GM18858 (cell line): ENCODE measurements at regions not wholly inside any gene's neighbourhood (a gene's known extent, or its start where the extent isn't known, plus 50 kb on each side); places are given as distances from the start of the nearest gene placed in this dataset.
"Not testable (repeated sequence)": the region's sequence is repeated elsewhere in the genome, so short reads cannot be mapped to it uniquely, and the experiment has no call there.

ENCODE experiments used
- ATAC-seq: cut with Tn5 transposase; IDR thresholded peaks from one replicate; pipeline ENCODE4 v1.9.1; 2021; ENCODE audit not compliant: unreplicated experiment

DNA sequence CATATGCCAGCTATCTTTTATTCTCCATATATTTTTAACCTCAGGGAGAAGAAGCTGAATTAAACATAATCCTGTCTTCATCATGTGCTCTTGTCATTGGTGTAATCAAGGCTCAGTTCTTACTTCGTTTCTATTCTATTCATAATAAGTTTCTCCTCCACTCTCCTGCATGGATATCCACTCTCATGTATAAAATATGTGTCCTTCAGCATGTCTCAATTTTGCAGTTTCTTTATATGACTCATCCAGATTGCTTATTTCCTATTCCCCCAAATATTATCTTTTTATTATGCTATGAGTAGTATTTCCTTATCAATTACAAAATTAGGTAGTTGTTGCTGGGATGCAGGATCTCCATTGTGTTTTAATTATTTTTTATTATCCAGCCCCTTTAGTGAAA lies 643.7 kb upstream of the ACO1 start:
- no peak for ATAC-seq

DNA sequence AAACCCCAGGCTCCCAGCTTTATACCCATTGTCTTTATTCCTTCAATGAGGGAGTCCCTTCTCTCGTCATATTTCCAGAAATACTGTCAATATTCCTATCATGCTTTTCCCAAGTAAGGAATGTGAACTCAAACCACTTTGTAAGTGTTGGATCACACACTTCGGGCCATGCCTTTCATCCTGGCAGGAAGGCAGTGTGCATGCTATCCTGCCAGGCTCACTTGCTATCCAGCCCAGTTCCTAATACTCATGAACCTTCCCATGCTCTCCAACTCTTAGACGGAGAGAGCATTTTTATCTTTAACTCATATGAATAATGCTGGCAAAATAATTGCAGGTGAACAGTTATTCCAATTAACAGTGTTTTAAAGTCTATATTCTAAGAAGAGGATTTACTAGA lies 639.9 kb upstream of the ACO1 start:
- ATAC-seq = no peak

DNA sequence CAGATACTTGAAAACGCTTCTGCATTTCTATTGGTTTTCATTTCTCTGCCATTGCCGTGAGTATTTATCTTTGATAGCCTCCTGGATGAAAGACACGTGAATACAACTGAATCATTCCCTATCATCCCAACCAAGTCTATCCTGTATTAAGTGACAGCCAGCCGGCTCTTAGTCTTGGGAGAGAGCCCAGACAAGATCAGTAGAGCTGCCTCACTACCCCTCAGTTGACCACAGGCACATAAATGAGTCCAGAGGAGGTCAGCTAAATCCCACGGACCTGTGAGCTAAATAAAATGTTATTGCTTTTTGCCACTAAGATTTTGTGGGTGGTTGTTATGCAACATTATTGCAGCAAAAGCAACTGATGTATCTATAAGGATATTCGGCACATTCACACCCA lies 639.0 kb upstream of the ACO1 start:
- no peak for ATAC-seq

DNA sequence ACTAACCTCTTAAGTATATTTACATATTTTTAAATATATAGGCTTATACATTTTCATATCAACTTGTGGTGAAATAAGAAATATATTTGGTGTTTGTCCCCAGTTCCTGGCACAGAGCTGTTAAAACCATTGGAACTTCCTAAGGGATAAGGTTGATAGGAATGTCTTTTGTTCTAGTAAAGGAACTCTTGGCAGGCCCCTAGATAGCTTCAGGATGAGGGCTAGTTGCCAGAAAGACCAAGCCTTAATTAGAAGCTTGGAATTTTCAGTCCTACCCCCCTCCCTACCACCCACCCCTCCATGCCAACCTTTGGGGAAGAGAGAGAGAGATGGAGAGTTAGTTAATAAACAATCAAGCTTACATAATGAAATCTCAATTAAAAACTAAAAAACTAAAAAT lies 638.6 kb upstream of the ACO1 start:
- ATAC-seq = no peak

DNA sequence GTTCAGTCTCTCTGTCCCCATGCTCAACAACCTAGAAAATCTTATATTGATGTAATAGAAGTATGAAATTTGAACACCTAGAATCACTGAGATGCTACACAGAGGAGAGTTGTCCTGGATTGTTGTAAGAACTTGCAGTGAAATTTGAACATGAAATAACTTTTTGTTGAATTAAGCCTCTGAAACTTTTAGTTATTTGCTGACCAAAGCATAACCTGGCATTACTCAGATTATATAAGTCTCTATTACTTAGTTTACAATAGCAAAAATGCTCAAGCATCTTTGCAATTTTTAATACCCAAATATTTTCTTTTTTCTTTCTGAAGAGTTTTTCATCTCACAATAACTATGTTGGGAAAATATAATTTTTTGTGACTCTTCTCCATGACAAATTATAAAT lies 630.7 kb upstream of the ACO1 start:
- ATAC-seq = no peak

DNA sequence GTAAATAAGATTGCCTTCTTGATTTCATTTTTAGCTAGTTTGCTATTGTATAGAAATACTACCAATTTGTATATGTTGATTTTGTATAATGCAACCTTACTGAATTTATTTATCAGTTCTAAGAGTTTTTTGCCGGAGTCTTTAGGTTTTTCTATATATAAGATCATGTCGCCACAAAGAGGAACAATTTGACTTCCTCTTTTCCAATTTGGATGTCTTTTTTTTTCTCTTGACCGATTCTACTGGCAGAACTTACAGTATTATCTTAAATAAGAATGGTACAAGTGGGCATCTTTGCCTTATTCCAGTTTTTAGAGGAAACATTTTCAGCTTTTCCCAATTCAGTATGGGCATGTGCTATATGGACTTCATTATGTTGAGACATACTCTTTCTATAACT lies 624.7 kb upstream of the ACO1 start:
- no peak for ATAC-seq

DNA sequence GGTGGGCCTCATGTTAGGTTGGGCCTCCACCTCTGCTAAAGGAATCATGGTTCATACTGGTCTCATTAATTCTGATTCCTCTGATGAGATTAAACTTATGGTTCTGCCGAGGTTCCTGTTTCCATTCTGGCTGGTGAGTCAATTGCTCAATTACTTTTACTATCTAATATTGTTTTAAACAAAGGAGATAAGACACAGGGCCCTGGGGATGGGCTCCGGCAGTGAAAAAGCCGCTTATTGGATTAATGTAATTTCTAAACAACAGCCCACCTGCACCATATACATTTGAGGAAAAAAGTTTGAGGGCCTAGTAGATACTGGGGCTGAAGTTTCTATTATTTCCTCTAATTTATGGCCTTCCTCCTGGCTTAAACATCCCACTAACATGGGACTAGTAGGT lies 610.4 kb upstream of the ACO1 start:
- ATAC-seq = not testable (repeated sequence)

DNA sequence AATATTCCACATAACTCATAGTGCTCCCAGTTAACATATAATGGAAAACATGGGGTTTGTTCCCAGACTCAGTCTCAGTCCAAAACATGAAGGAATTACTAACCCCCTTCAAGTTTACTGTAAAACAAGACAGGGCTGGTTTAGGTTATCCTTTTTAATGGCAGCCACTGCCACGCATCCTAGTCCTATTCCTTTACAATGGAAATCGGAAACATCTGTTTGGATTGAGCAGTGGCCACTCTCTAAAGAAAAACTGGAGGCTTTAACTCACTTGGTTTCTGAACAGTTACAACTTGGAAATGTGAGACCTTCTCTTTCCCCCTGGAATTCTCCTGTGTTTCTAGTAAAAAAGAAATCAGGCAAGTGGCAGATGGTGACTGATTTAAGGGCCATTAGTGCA lies 609.9 kb upstream of the ACO1 start:
- ATAC-seq = no peak

DNA sequence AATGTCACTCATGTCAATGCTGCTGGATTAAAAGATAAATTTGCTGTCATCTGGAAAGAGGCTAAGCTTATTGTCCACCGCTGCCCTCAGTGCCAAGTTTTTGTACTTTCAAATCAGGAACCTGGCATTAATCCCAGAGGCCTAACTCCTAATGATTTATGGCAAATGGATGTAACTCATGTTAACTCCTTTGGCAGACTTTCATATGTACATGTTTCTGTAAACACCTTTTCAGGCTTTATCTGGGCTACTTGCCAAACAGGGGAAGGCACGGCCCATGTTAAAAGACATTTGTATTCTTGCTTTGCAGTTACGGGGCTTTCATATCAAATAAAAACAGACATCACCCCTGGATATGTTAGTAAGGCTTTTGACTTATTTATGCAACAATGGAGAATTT lies 608.0 kb upstream of the ACO1 start:
- ATAC-seq = no peak

DNA sequence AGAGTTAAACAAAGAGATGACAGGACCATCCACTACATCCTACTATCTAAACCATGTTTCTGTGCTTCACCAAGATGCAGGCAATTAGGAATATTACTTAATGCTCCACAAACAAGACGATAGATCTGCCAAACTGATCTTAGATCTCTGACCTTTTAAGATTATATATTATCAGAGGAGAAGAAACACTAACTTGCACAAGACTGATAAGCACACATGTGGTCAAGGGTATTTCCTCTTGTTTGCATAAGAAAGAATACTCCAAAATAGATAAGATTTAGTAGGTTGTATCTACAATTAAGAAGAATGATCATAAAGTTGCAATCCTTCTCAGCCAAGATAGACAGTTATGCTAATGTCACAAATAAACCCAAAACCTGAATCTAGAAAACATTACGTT lies 601.0 kb upstream of the ACO1 start:
- ATAC-seq = no peak

DNA sequence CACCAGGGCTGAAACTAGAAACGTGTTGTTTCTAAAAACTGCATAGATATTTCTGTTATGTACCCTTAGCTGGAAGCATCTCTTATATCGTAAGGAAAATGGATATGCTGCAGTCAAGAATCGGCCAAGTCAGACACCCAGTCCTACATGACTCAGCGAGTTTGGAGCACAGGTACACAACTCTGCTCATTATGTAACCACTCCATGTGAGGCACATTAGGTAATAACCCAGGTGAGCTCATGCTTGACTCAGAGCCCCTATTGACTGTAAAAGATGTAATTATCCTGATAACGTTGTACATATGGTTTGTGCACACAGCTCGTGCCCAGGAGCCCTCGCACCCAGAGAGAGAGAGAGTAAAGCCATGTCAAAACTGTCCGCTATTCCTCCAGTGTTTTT lies 593.7 kb upstream of the ACO1 start:
- ATAC-seq = no peak

DNA sequence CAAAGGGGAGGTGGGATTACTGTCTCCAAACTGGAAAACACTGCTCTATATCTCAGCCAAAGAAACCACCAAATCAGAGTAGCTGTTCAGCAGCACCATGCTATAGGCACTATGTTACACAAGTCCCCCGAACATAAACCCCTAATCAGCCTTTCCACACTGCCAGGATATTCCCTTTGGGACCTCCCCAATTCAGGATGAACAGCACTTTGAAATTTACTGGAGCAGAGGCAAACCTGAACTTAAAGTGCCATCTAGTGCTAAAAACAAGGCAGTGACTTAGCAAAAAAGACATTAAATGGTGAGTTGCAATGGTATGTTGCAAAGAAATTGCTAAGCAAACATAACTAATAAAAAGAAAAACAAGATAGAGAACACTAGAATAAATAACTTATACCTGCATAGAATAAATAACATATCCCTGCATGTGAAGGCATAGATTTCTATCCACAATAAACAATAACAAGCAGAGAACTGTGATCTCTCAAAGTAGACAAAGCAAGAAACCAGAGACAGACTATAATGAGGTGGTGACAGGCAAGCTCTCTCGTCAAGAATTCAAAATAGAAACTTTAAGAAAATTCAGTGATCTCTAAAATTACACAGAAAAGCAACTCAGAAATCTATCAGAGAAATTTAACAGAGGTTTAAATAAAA lies 584.4 kb upstream of the ACO1 start:
- ATAC-seq = no peak

DNA sequence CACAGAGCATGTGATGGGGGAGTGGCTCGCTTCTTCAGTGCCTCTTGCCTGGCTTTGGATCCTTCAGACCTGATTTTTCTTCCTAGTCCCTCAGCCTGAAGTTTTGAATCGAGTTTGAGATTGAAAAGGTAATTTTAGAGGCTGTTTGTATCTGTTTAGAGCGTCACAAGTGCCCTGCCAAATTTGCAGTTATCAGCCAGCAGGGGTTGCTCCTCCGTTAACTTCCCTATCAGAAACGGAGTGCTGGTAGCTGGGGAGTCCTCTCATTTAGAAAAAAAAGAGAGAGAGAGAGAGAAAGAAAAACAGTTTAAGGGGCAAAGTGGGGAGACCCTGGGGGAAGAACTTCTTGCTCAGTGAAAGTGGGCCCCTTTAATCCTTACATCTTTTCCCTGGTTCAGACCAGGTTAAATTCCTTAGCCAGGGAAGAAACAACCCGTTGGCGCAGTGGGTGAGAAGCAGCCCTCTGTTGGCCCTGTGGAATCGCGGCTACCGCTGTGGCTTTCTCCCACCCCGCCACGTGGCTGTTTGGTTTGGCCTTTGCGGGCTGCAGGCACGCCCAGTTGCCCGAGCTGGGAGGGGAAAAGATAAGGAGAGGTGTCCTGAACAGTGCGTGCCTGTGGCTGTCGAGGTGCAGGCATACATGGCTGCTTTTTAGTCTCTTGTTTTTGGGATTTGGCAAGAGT lies 576.7 kb upstream of the ACO1 start:
- no peak for ATAC-seq

DNA sequence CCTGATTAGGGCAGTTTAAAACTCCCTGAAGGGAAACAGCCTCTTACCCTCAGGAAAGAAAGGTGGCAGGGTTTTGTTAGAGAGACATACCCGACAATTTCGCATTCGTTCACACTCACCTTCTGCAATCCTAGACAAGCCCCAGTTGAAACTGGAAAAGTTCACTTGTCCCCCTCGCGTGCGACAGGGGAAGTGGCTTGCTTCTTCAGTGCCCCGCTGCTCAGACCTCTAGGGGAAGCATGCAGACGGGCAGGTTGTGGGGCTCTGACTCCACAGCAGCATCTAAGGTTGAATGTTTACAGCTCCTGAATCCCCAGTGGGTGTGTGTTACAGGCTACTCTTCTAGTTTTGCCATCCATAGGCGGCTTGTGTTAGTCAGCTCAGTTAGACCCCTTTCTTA lies 575.7 kb upstream of the ACO1 start:
- no peak for ATAC-seq

DNA sequence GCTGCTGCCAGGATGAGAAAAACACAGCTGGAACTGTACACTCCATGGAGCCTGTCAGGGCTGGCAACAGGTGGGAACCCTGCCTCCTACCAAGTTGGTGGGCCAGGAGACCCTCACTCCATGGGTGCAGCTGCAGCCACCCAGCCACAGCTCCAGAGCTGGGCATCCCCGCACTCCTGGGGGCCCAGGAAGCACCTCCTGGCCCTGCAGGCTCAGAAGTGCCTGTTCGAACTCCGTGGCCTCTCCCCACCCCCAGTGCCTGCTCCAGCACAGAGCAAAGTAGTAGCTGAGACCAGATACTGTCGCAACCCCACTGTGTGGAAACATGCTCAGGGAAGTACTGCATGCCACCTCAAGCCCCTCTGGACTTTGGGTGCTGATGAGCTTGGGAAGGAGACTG lies 564.0 kb upstream of the ACO1 start:
- ATAC-seq = no peak

DNA sequence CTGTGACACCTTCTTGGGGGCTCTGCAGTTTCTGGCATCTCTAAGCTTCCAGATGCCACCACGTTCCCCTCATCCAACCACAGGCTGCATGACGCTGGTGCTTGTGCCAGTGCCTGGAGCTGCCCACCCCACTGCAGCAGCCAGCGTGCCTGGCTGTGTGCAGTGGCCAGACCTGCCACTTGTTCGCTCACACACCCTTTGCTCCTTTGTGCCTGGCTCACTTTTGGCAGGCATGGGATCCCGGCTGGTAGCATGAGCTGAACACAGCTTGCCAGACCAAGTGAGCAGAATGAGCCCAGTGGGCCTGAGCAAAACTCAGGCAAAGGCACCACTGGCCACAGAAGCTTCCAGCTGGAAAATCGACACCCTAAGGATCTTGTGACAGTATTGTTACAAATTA lies 562.9 kb upstream of the ACO1 start:
- no peak for ATAC-seq

DNA sequence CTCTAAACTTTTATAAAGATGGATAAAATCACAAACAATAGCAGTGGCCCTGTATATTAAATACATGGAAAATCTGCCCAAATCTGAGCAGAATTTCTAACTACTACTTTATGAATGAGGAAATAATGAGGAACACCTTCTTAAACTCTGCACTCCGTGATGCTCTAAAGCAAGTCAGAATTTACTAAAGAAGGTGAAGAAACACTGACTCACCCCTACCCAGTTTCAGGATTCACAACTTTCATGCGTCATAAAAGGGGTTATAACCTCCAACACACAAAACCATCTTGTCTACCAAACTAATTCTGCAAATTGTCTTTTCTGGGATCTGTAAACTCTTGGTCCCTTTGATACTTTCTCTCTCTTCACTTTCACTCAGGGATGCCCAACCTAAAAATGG lies 561.1 kb upstream of the ACO1 start:
- no peak for ATAC-seq

DNA sequence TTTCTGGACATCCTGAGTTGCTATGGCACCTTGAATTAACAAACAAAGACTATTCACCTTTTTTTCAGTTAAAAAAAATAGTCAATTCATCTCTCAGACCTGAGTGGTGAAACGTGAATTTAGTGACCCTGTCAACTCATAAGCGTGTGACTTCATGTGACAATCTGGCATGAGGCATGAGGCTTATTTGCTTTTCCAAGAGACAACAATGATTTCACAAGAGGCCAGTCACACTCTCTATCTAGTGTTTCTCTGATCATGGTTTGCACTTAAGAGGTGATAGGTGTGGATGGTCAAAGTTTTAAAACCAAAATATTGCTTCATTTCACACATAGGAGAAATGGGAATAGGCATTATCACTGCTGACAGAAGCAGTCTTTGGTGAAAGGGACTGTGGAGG lies 559.6 kb upstream of the ACO1 start:
- no peak for ATAC-seq

DNA sequence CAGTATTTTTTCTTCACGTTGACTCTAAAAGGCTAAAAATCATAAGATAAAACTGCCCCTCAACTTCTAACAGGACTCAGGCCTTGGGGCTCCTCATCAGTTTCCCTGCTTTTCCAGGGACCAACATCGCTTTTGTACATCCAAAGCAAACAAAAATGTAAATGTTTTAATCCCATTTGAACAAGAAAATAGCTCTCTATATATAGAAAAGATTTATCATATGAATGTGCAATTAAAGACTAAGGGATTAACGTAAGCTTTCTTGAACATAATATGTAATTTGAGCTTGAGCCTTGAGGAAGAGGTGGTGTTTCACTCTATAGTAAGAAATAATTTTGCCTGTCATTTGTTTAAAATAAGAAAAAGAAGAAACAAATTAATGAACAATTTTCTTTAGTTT lies 547.2 kb upstream of the ACO1 start:
- ATAC-seq = no peak

DNA sequence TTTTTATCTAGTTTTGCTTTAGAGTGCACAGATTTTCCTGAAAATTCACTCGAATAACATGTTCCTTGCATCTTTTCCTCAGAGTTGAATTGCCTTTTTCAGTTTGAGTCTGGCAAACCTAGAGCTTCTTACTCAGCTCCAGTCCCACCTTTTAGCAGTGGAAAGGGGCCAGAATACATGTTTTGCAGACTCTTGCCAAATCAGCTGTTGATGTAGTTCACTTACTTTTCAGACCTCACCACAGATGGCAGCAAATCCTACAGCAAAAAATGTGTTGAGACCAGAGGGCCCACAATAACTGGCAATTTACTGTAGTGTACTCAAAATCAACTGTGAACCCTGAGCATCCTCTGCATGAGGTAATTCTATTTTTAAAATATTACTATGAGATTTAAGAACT lies 545.2 kb upstream of the ACO1 start:
- ATAC-seq = no peak

DNA sequence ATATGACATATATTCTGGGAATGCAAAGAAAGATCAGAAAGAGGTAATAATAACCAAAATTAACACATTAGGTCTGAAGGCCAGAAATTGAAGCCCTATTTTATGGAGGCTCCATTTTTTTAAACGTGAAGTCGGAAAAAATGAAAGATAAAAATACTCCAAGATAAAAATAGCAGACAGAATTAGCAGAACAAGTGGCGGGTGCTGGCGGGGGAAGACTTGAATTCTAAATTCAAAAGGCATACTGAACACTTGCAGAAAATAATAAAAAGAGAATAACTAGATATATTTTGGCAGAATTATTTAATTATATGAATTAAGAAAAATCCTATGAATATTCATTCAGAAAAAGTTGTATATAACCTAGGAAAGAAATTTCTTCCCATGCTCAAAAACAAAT lies 543.7 kb upstream of the ACO1 start:
- ATAC-seq = no peak

DNA sequence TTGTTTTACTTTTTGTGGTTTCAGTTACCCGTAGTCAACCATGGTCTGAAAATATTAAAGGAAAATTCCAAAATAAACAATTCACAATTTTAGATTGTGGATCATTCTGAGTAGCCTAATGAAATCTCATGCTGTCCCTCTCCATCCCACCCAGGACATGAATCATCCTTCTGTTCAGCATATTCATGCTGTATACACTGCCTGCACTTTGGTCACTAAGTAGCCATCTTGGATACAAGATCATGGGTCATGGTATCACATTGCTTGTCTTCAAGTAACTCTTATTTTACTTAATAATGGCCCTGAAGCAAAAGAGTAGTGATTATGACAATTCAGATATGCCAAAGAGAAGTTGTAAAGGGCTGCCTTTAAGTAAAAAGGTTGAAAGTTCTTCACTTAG lies 536.5 kb upstream of the ACO1 start:
- no peak for ATAC-seq
